K562 (cell line): ENCODE measurements at regions not wholly inside any gene's neighbourhood (a gene's known extent, or its start where the extent isn't known, plus 50 kb on each side); places are given as distances from the start of the nearest gene placed in this dataset.

Experiments
- CAMTA2 ChIP-seq: fragments of 250-450 bp; sonication (Bioruptor Pico); conservative IDR thresholded peaks from 2 replicates; pipeline ENCODE4 v1.5.1; 2022
- JUND ChIP-seq, 2 experiments: IDR thresholded peaks; 2 replicates in 1 of 2; 3 replicates in 1 of 2; pipeline ENCODE4 v1.6.1; 2011; ENCODE audit warnings: borderline replicate concordance in 2 of 2, low read depth in 2 of 2, low read length in 2 of 2, improper control_type of control experiment in 1 of 2, missing biosample characterization in 1 of 2, missing genetic modification characterization in 1 of 2, missing genetic modification reagents in 1 of 2
- MCM3 ChIP-seq: fragments of 450-650 bp; IDR thresholded peaks from 2 replicates; pipeline ENCODE4 v1.6.1; 2016
- TCF7 ChIP-seq: sonication (generic); IDR thresholded peaks from 2 replicates; pipeline ENCODE4 v1.6.1; 2016; ENCODE audit warnings: antibody characterized with exemption, borderline replicate concordance
- TOE1 ChIP-seq, 2 experiments: fragments of 450-650 bp in 1 of 2; sonication (generic) in 1 of 2; formaldehyde crosslinking in 1 of 2; IDR thresholded peaks; 2 replicates each; pipeline versions ENCODE4 v1.7.1 to v1.8.0; 2016 to 2022; ENCODE audit warnings: borderline replicate concordance in 2 of 2, mild to moderate bottlenecking in 2 of 2, antibody characterized with exemption in 1 of 2, inconsistent platforms in 1 of 2, low read depth in 1 of 2, missing genetic modification reagents in 1 of 2, moderate library complexity in 1 of 2
- ZNF124 ChIP-seq: sonication (generic); formaldehyde crosslinking; IDR thresholded peaks from 2 replicates; pipeline ENCODE4 v1.8.1; 2022; ENCODE audit warnings: missing genetic modification reagents
- ZNF24 ChIP-seq: fragments of 450-650 bp; IDR thresholded peaks from 2 replicates; pipeline ENCODE4 v1.6.1; 2016
- ZNF57 ChIP-seq: fragments of 450-650 bp; formaldehyde crosslinking; IDR thresholded peaks from 2 replicates; pipeline ENCODE4 v1.4.0; 2020; ENCODE audit warnings: mild to moderate bottlenecking, moderate library complexity
- TF ChIP-seq, protein P1 (sequence below): fragments of 250-450 bp; sonication (Bioruptor Pico); IDR thresholded peaks from 2 replicates; pipeline ENCODE4 v1.8.0; 2021; ENCODE audit warnings: mild to moderate bottlenecking, moderate library complexity
- TF ChIP-seq, protein P2 (sequence below): fragments of 250-450 bp; sonication (Bioruptor Pico); IDR thresholded peaks from 2 replicates; pipeline ENCODE4 v1.8.0; 2022; ENCODE audit warnings: moderate library complexity, mild to moderate bottlenecking, inconsistent platforms

DNA sequence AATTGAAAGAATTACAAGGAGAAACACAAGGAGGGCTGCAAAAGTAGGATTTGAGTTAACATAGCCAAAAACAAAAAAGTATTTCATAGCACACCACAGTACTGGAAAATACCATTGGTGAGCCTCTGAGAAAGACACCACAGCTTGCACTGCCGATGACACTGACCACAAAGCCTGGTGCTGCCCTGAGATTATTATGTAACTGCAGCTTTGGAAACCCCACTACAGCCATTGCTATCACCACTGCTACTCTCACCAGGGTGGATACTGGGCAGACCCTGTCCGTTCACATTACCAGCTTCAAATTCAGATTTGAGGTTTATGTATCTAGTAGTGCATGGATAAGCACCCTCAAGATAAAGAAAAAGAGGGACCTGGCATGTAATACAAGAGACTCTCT, 1246.7 kb upstream of the SORCS1 start (continued):
- TF ChIP-seq, protein P1, sequence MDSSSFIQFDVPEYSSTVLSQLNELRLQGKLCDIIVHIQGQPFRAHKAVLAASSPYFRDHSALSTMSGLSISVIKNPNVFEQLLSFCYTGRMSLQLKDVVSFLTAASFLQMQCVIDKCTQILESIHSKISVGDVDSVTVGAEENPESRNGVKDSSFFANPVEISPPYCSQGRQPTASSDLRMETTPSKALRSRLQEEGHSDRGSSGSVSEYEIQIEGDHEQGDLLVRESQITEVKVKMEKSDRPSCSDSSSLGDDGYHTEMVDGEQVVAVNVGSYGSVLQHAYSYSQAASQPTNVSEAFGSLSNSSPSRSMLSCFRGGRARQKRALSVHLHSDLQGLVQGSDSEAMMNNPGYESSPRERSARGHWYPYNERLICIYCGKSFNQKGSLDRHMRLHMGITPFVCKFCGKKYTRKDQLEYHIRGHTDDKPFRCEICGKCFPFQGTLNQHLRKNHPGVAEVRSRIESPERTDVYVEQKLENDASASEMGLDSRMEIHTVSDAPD (CRISPR knock-in tag), result no peak
- TF ChIP-seq ZNF24 (no peak), TOE1 (IDR thresholded peaks at IDR 0.05; ENCODE audit: borderline replicate concordance) (no peak), TOE1 (CRISPR knock-in tag; IDR thresholded peaks at IDR 0.05; ENCODE audit: borderline replicate concordance, low read depth) (no peak), JUND (IDR thresholded peaks at IDR 0.05; ENCODE audit: borderline replicate concordance, low read depth, low read length) (no peak), JUND (tag; IDR thresholded peaks at IDR 0.05; ENCODE audit: borderline replicate concordance, low read depth, low read length) (no peak), MCM3 (no peak), CAMTA2 (no peak), ZNF124 (no peak), TCF7 (no peak), ZNF57 (CRISPR knock-in tag) (no peak)
- TF ChIP-seq, protein P2, sequence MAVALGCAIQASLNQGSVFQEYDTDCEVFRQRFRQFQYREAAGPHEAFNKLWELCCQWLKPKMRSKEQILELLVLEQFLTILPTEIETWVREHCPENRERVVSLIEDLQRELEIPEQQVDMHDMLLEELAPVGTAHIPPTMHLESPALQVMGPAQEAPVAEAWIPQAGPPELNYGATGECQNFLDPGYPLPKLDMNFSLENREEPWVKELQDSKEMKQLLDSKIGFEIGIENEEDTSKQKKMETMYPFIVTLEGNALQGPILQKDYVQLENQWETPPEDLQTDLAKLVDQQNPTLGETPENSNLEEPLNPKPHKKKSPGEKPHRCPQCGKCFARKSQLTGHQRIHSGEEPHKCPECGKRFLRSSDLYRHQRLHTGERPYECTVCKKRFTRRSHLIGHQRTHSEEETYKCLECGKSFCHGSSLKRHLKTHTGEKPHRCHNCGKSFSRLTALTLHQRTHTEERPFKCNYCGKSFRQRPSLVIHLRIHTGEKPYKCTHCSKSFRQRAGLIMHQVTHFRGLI (CRISPR knock-in tag), result no peak
- TF ChIP-seq, all 486 proteins: peak for 0
